Trophoblast cell (in vitro differentiated cells and primary cell): ENCODE measurements at regions not wholly inside any gene's neighbourhood (a gene's known extent, or its start where the extent isn't known, plus 50 kb on each side); places are given as distances from the start of the nearest gene placed in this dataset.
A peak's percentile ranks its signal among the peaks of the same experiment; 100 is the strongest.

Experiments used
- DNase-seq, 2 donors: peaks; one replicate each; pipeline ENCODE4 v3.0.0-alpha.2; 2016
- H2AFZ ChIP-seq: 2 replicates; pipeline ENCODE4 v1.6.1; 2013; ENCODE audit warnings: low read length, moderate library complexity, mild to moderate bottlenecking; ENCODE audit not compliant: insufficient read depth, poor library complexity
- H2AK5ac ChIP-seq: 2 replicates; pipeline ENCODE4 v1.6.1; 2013; ENCODE audit warnings: mild to moderate bottlenecking, low read length
- H2BK120ac ChIP-seq: 2 replicates; pipeline ENCODE4 v1.6.1; 2013; ENCODE audit warnings: low read length, mild to moderate bottlenecking, moderate library complexity; ENCODE audit not compliant: insufficient read depth, poor library complexity
- H2BK12ac ChIP-seq: 2 replicates; pipeline ENCODE4 v1.6.1; 2013; ENCODE audit warnings: mild to moderate bottlenecking, low read length, moderate library complexity
- H2BK5ac ChIP-seq: 2 replicates; pipeline ENCODE4 v1.6.1; 2013; ENCODE audit warnings: low read length, low read depth, moderate library complexity, mild to moderate bottlenecking; ENCODE audit not compliant: poor library complexity
- H3K14ac ChIP-seq: 2 replicates; pipeline ENCODE4 v1.6.1; 2013; ENCODE audit warnings: mild to moderate bottlenecking, low read length
- H3K18ac ChIP-seq: 2 replicates; pipeline ENCODE4 v1.6.1; 2013; ENCODE audit warnings: mild to moderate bottlenecking, low read length
- H3K23ac ChIP-seq: 2 replicates; pipeline ENCODE4 v1.6.1; 2013; ENCODE audit warnings: low read length
- H3K27ac ChIP-seq: 2 replicates; pipeline ENCODE4 v1.5.1; 2013; ENCODE audit warnings: low read depth, mild to moderate bottlenecking, inconsistent platforms, low read length, moderate library complexity
- H3K27me3 ChIP-seq: 2 replicates; pipeline ENCODE4 v1.6.1; 2013; ENCODE audit warnings: inconsistent platforms, mild to moderate bottlenecking, low read length, moderate library complexity; ENCODE audit not compliant: insufficient read depth
- H3K36me3 ChIP-seq, 2 experiments: 1 replicate in 1 of 2; 2 replicates in 1 of 2; pipeline ENCODE4 v1.6.1; 2013; ENCODE audit warnings: low read length in 2 of 2, mild to moderate bottlenecking in 2 of 2, moderate library complexity in 1 of 2; ENCODE audit not compliant: insufficient read depth in 2 of 2, control insufficient read depth in 1 of 2
- H3K4ac ChIP-seq: 2 replicates; pipeline ENCODE4 v1.6.1; 2013; ENCODE audit warnings: low read depth, mild to moderate bottlenecking, low read length, moderate library complexity
- H3K4me1 ChIP-seq, 2 experiments: 1 replicate in 1 of 2; 2 replicates in 1 of 2; pipeline ENCODE4 v1.6.1; 2013; ENCODE audit warnings: low read length in 2 of 2, mild to moderate bottlenecking in 2 of 2, moderate library complexity in 1 of 2; ENCODE audit not compliant: insufficient read depth in 2 of 2, control insufficient read depth in 1 of 2
- H3K4me2 ChIP-seq: 2 replicates; pipeline ENCODE4 v1.6.1; 2013; ENCODE audit warnings: inconsistent platforms, mild to moderate bottlenecking, low read length, moderate library complexity
- H3K4me3 ChIP-seq: 2 replicates; pipeline ENCODE4 v1.5.1; 2013; ENCODE audit warnings: mild to moderate bottlenecking, low read depth, low read length, inconsistent platforms
- H3K79me1 ChIP-seq: one replicate; pipeline ENCODE4 v1.6.1; 2013; ENCODE audit warnings: low read length
- H3K79me2 ChIP-seq: 2 replicates; pipeline ENCODE4 v1.6.1; 2013; ENCODE audit warnings: low read length, mild to moderate bottlenecking; ENCODE audit not compliant: control insufficient read depth, insufficient read depth, poor library complexity
- H3K9ac ChIP-seq: 2 replicates; pipeline ENCODE4 v1.6.1; 2013; ENCODE audit warnings: mild to moderate bottlenecking, low read length
- H3K9me3 ChIP-seq: 2 replicates; pipeline ENCODE4 v1.6.1; 2013; ENCODE audit warnings: low read depth, mild to moderate bottlenecking, control low read depth, inconsistent platforms, low read length; ENCODE audit not compliant: insufficient read depth
- H4K12ac ChIP-seq: 2 replicates; pipeline ENCODE4 v1.6.1; 2013; ENCODE audit warnings: low read depth, mild to moderate bottlenecking, low read length, moderate library complexity
- H4K8ac ChIP-seq: 2 replicates; pipeline ENCODE4 v1.6.1; 2013; ENCODE audit warnings: low read depth, mild to moderate bottlenecking, low read length, moderate library complexity
- H4K91ac ChIP-seq: one replicate; pipeline ENCODE4 v1.6.1; 2013; ENCODE audit warnings: low read depth, mild to moderate bottlenecking, low read length, moderate library complexity
- WGBS: extraction: QIAGEN DNeasy Blood & Tissue Kit; methylation state at CpG from one replicate; pipeline ENCODE4 v1.1.7; 2013; ENCODE audit warnings: missing lambda C conversion rate; ENCODE audit not compliant: insufficient read length, insufficient coverage; ENCODE audit errors: extremely low coverage; 5-methylcytosine and 5-hydroxymethylcytosine counted together

- Histone ChIP-seq H3K4me2 (no peak overlapping the region), H3K23ac (no peak overlapping the region), H2AK5ac (no peak overlapping the region), H4K8ac (no peak overlapping the region), H3K36me3 (no peaks in the 10 kb centered on the region), H3K27ac (no peak overlapping the region), H2BK12ac (no peak overlapping the region), H2BK120ac (no peak overlapping the region), H2BK5ac (no peak overlapping the region), H3K27me3 (no peaks in the 10 kb centered on the region), H3K18ac (no peak overlapping the region), H3K4ac (no peak overlapping the region), H3K9me3 (no peaks in the 10 kb centered on the region), H3K79me2 (no peaks in the 10 kb centered on the region), H3K4me3 (no peak overlapping the region), H4K12ac (no peak overlapping the region), H3K14ac (no peak overlapping the region), H3K9ac (no peak overlapping the region), H3K79me1 (no peaks in the 10 kb centered on the region), H3K4me1 (no peaks in the 10 kb centered on the region), H2AFZ (no peak overlapping the region), H4K91ac (no peak overlapping the region)
- WGBS = 100% methylated on average over 3 of the region's 4 CpGs
- DNase-seq = no peak
Observed at GRCh38 chr5:96284727-96285389, 148.2 kb downstream of the PCSK1 start.

DNA sequence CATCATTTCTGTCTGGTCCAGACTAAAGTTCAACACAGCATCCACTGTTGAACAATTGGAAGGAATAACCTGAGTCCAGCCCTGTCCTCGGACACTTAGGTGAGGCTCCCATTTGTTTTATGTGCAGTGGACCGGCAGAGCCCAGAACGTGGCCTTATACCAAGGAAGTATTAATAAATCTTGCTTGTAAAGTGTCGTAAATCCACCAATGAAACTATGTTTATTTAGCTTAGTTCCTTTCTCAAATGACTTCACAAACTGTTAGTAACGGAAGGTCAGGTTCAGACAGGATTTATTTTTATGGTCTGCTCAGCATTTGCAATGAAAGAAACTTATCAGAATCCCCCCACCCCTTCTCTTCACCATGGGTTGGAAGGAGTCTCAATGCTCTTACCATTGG is 149.5 kb downstream of the PCSK1 start:
- H3K9me3 ChIP-seq = no peaks in the 10 kb centered on the region
- no peak overlapping the region for H2AFZ ChIP-seq
- no peak overlapping the region for H3K9ac ChIP-seq
- no peaks in the 10 kb centered on the region for H3K4me1 ChIP-seq
- no peak overlapping the region for H3K14ac ChIP-seq
- no peak overlapping the region for H4K12ac ChIP-seq
- no peak for DNase-seq
- no peak overlapping the region for H4K8ac ChIP-seq
- H2AK5ac ChIP-seq = no peak overlapping the region
- H3K4ac ChIP-seq = no peak overlapping the region
- H3K4me2 ChIP-seq = no peak overlapping the region
- H4K91ac ChIP-seq = no peak overlapping the region
- no peaks in the 10 kb centered on the region for H3K27me3 ChIP-seq
- no peaks in the 10 kb centered on the region for H3K36me3 ChIP-seq
- no CpG with 5 or more reads among the region's 5 CpGs for WGBS
- H3K18ac ChIP-seq = no peak overlapping the region
- no peak overlapping the region for H2BK120ac ChIP-seq
- H3K23ac ChIP-seq = no peak overlapping the region
- H3K4me3 ChIP-seq = no peak overlapping the region
- no peak overlapping the region for H2BK5ac ChIP-seq
- no peak overlapping the region for H2BK12ac ChIP-seq
- H3K27ac ChIP-seq = no peak overlapping the region
- no peaks in the 10 kb centered on the region for H3K79me2 ChIP-seq
- no peaks in the 10 kb centered on the region for H3K79me1 ChIP-seq

- Histone ChIP-seq H3K27ac (no peak overlapping the region), H2AFZ (no peak overlapping the region), H3K79me1 (no peaks in the 10 kb centered on the region), H4K8ac (no peak overlapping the region), H4K12ac (no peak overlapping the region), H3K23ac (no peak overlapping the region), H3K36me3 (no peaks in the 10 kb centered on the region), H3K27me3 (no peaks in the 10 kb centered on the region), H3K4ac (no peak overlapping the region), H3K79me2 (no peaks in the 10 kb centered on the region), H3K4me1 (no peaks in the 10 kb centered on the region), H2AK5ac (no peak overlapping the region), H2BK5ac (no peak overlapping the region), H2BK120ac (no peak overlapping the region), H3K4me2 (no peak overlapping the region), H3K4me3 (no peak overlapping the region), H4K91ac (no peak overlapping the region), H3K9ac (no peak overlapping the region), H3K14ac (no peak overlapping the region), H2BK12ac (no peak overlapping the region), H3K9me3 (no peaks in the 10 kb centered on the region), H3K18ac (no peak overlapping the region)
- DNase-seq = peak in 1 of 2 donors; percentile 9
- WGBS = no CpG with 5 or more reads among the region's 8 CpGs
Observed at GRCh38 chr5:96282020-96282419, 151.0 kb downstream of the PCSK1 start.

DNA sequence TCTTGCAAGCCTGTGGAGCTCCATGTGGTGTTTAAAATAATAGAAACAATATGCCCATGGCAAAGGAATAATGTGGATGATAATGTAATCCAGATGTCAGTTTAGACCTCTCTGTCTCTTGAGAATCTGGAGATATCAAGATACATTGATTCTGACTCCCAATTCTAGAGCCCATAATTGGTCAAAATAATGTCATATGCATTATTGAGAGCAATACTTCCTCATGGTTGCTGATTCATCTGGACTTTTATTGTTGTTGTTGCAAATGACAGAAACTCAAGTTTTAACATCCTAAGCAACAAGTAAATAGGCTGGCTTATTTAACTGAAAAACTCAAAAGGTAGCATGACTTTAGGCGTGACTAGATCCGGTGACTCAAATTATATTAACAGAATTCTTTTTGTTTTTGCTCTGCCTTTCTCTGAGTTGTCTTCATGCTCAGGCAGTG is 152.1 kb downstream of the PCSK1 start:
- H3K79me1 ChIP-seq = no peaks in the 10 kb centered on the region
- DNase-seq = no peak
- no CpG with 5 or more reads among the region's 2 CpGs for WGBS

More for the DNA sequence above, 152.1 kb downstream of the PCSK1 start:
- Histone ChIP-seq H2BK12ac (no peak overlapping the region), H2BK120ac (no peak overlapping the region), H3K79me2 (no peaks in the 10 kb centered on the region), H3K23ac (no peak overlapping the region), H3K14ac (no peak overlapping the region), H3K9ac (no peak overlapping the region), H3K36me3 (no peaks in the 10 kb centered on the region), H4K12ac (no peak overlapping the region), H3K27me3 (no peaks in the 10 kb centered on the region), H3K18ac (no peak overlapping the region), H3K4ac (no peak overlapping the region), H4K8ac (no peak overlapping the region), H3K9me3 (no peaks in the 10 kb centered on the region), H2BK5ac (no peak overlapping the region), H3K4me1 (no peaks in the 10 kb centered on the region), H2AFZ (no peak overlapping the region), H3K27ac (no peak overlapping the region), H2AK5ac (no peak overlapping the region), H4K91ac (no peak overlapping the region), H3K4me2 (no peak overlapping the region), H3K4me3 (no peak overlapping the region)
